Uterus (tissue), 3 donors: ENCODE measurements at regions not wholly inside any gene's neighbourhood (a gene's known extent, or its start where the extent isn't known, plus 50 kb on each side); places are given as distances from the start of the nearest gene placed in this dataset.
A peak's percentile ranks its signal among the peaks of the same experiment; 100 is the strongest.

Experiments used
- DNase-seq, 2 donors: peaks; one replicate each; pipeline ENCODE4 v3.0.0-alpha.2; 2019 to 2020
- H3K27ac ChIP-seq, 2 donors: fragments of 200-600 bp; sonication (generic); 1 replicate in 1 of 2; 2 replicates in 1 of 2; pipeline ENCODE4 v1.5.1; 2016 to 2018
- H3K27me3 ChIP-seq, 2 donors: fragments of 200-600 bp; sonication (generic); one replicate each; pipeline ENCODE4 v1.5.1; 2018 to 2019; ENCODE audit warnings: control low read depth in 1 of 2
- H3K36me3 ChIP-seq, 2 donors: fragments of 200-600 bp; sonication (generic); one replicate each; pipeline ENCODE4 v1.5.1; 2019; ENCODE audit warnings: control low read depth in 1 of 2
- H3K4me1 ChIP-seq, 2 donors: fragments of 200-600 bp; sonication (generic); one replicate each; pipeline ENCODE4 v1.5.1; 2018 to 2019; ENCODE audit warnings: control low read depth in 1 of 2
- H3K4me3 ChIP-seq, 2 donors: fragments of 200-600 bp; sonication (generic); 1 replicate in 1 of 2; 2 replicates in 1 of 2; pipeline ENCODE4 v1.5.1; 2018 to 2019; ENCODE audit warnings: mild to moderate bottlenecking in 1 of 2
- H3K9me3 ChIP-seq, 2 donors: fragments of 200-600 bp; sonication (generic); one replicate each; pipeline ENCODE4 v1.5.1; 2019; ENCODE audit warnings: control low read depth in 1 of 2
- CTCF ChIP-seq, 4 experiments: fragments of 200-600 bp in 2 of 4; fragments of 450-650 bp in 2 of 4; sonication (generic) in 2 of 4; IDR thresholded peaks; one replicate each; pipeline ENCODE4 v1.5.1; 2016 to 2019; ENCODE audit warnings: antibody characterized with exemption in 4 of 4, mild to moderate bottlenecking in 2 of 4, moderate library complexity in 1 of 4
- POLR2A ChIP-seq, 2 donors: fragments of 450-650 bp; IDR thresholded peaks; one replicate each; pipeline ENCODE4 v1.6.1; 2016; ENCODE audit warnings: antibody characterized with exemption in 2 of 2, mild to moderate bottlenecking in 1 of 2, moderate library complexity in 1 of 2
- intact Hi-C: fragments of 100-400 bp; cut with DNase I; formaldehyde crosslinking; loops from one replicate; pipeline ENCODE4 v1.15.1; 2023; ENCODE audit warnings: low total_unique reads
- donor health status: DM: yes; HTN: yes; CAD: no.

GRCh38 chr19:28393574-28394336 is 819.2 kb downstream of the UQCRFS1 start:
- TF ChIP-seq POLR2A (IDR thresholded peaks at IDR 0.05): no peak
- peak in 1 of 4 experiments; percentile 5 for TF ChIP-seq CTCF (IDR thresholded peaks at IDR 0.05)
- peak in 1 of 2 donors; percentile 33 for DNase-seq
- intact Hi-C loops: no loop called here
- Histone ChIP-seq H3K36me3 (no peaks in the 10 kb centered on the region), H3K4me3 (no peak overlapping the region), H3K27me3 (no peaks in the 10 kb centered on the region), H3K27ac (peak overlapping the region; percentile 21 to 36), H3K4me1 (no peaks in the 10 kb centered on the region), H3K9me3 (no peaks in the 10 kb centered on the region)

- H3K4me3 ChIP-seq: no peak overlapping the region
- H3K36me3 ChIP-seq: no peaks in the 10 kb centered on the region
- intact Hi-C loops: no loop called here
- H3K27me3 ChIP-seq: no peaks in the 10 kb centered on the region
- no peak overlapping the region for H3K27ac ChIP-seq
- H3K4me1 ChIP-seq: no peaks in the 10 kb centered on the region
- no peak for DNase-seq
- TF ChIP-seq POLR2A (IDR thresholded peaks at IDR 0.05): no peak
- TF ChIP-seq CTCF (IDR thresholded peaks at IDR 0.05): no peak
- H3K9me3 ChIP-seq: no peaks in the 10 kb centered on the region
Observed at GRCh38 chr19:28388988-28389387, 824.0 kb downstream of the UQCRFS1 start.

GRCh38 chr19:28387507-28387906 is 825.4 kb downstream of the UQCRFS1 start:
- no peaks in the 10 kb centered on the region for H3K36me3 ChIP-seq
- H3K4me1 ChIP-seq: no peaks in the 10 kb centered on the region
- no peaks in the 10 kb centered on the region for H3K27me3 ChIP-seq
- no peak for DNase-seq
- H3K4me3 ChIP-seq: no peak overlapping the region
- H3K27ac ChIP-seq: no peak overlapping the region
- no peak for TF ChIP-seq CTCF (IDR thresholded peaks at IDR 0.05)
- TF ChIP-seq POLR2A (IDR thresholded peaks at IDR 0.05): no peak
- intact Hi-C loops: no loop called here
- no peaks in the 10 kb centered on the region for H3K9me3 ChIP-seq

- Histone ChIP-seq H3K27me3 (no peaks in the 10 kb centered on the region), H3K4me1 (no peaks in the 10 kb centered on the region), H3K9me3 (no peaks in the 10 kb centered on the region), H3K36me3 (no peaks in the 10 kb centered on the region), H3K27ac (no peak overlapping the region), H3K4me3 (no peak overlapping the region)
- TF ChIP-seq POLR2A (IDR thresholded peaks at IDR 0.05) (no peak), CTCF (IDR thresholded peaks at IDR 0.05) (no peak)
- no peak for DNase-seq
- intact Hi-C loops: no loop called here
Observed at GRCh38 chr19:28386470-28386869, 826.5 kb downstream of the UQCRFS1 start.

- intact Hi-C loops: no loop called here
- no peak for DNase-seq
- no peak for TF ChIP-seq POLR2A (IDR thresholded peaks at IDR 0.05)
- TF ChIP-seq CTCF (IDR thresholded peaks at IDR 0.05): no peak
Observed at GRCh38 chr19:28386066-28386465, 826.9 kb downstream of the UQCRFS1 start.

More at GRCh38 chr19:28386066-28386465, 826.9 kb downstream of the UQCRFS1 start:
- no peaks in the 10 kb centered on the region for H3K36me3 ChIP-seq
- H3K4me3 ChIP-seq: no peak overlapping the region
- H3K9me3 ChIP-seq: no peaks in the 10 kb centered on the region
- no peaks in the 10 kb centered on the region for H3K27me3 ChIP-seq
- no peaks in the 10 kb centered on the region for H3K4me1 ChIP-seq
- no peak overlapping the region for H3K27ac ChIP-seq
